PC-9 (cell line): ENCODE measurements at regions not wholly inside any gene's neighbourhood (a gene's known extent, or its start where the extent isn't known, plus 50 kb on each side); places are given as distances from the start of the nearest gene placed in this dataset.

Experiments used
- CTCF ChIP-seq: fragments of 200-600 bp; sonication (generic); conservative IDR thresholded peaks from 2 replicates; pipeline ENCODE4 v1.6.1; 2017; ENCODE audit warnings: mixed run types, antibody characterized with exemption, mild to moderate bottlenecking, moderate library complexity
- EZH2 ChIP-seq: fragments of 200-600 bp; sonication (generic); IDR thresholded peaks from 2 replicates; pipeline ENCODE4 v1.8.0; 2017; ENCODE audit warnings: antibody characterized with exemption, low read depth

DNA sequence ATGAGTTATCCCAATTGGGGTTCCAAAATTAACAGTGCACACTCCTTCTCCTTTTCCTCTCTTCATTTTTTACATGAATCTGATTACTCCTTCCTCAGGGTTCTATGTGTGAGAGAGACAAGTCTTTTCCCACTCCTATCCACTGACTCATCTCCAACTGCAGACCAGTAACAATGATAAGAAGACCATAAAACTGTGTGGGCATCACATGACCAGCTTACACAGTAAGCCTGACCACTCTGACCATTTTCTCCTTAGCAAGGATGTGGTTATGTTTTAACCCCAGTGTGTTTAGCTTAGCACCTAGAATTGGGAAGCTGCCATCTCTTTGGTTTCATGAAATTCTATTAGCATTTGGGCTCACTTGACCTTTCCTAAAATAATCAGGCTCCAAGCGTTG is 145.0 kb upstream of the CALCR start:
- no peak for TF ChIP-seq CTCF
- TF ChIP-seq EZH2 = no peak
